ENCODE measurements at regions not wholly inside any gene's neighbourhood (a gene's known extent, or its start where the extent isn't known, plus 50 kb on each side); places are given as distances from the start of the nearest gene placed in this dataset.

- WGBS, 2 experiments, result 49 to 53% methylated on average over 9 to 10 of the region's 10 CpGs
- no peaks in the 10 kb centered on the region for H3K27me3 ChIP-seq (ENCODE audit: control insufficient read depth, insufficient read depth, low read length, poor library complexity, severe bottlenecking)
- H3K4me3 ChIP-seq (ENCODE audit: insufficient read depth, low read depth, low read length), result no peak overlapping the region
These were observed 158.1 kb downstream of the AEBP2 start for GRCh38 chr12:19597167-19598026.

GRCh38 chr12:19605720-19606119 lies 166.4 kb downstream of the AEBP2 start:
- Histone ChIP-seq H3K9me3 (ENCODE audit: control insufficient read depth, low read length) (no peaks in the 10 kb centered on the region), H3K4me1 (ENCODE audit: control insufficient read depth, insufficient read depth, low read length) (peaks cover 5% of the 10 kb centered on the region), H3K4me3 (ENCODE audit: insufficient read depth, low read depth, low read length) (no peak overlapping the region), H3K27ac (ENCODE audit: insufficient read depth, low read depth, low read length, poor library complexity, severe bottlenecking) (no peak overlapping the region), H3K27me3 (ENCODE audit: control insufficient read depth, insufficient read depth, low read length, poor library complexity, severe bottlenecking) (no peaks in the 10 kb centered on the region), H3K36me3 (ENCODE audit: control insufficient read depth, insufficient read depth, low read length) (no peaks in the 10 kb centered on the region)
- WGBS, 2 experiments, result 94 to 96% methylated on average over 7 of the region's 7 CpGs

More at GRCh38 chr12:19597167-19598026, 158.1 kb downstream of the AEBP2 start:
- peaks cover 12% of the 10 kb centered on the region for H3K4me1 ChIP-seq (ENCODE audit: control insufficient read depth, insufficient read depth, low read length)
- H3K27ac ChIP-seq (ENCODE audit: insufficient read depth, low read depth, low read length, poor library complexity, severe bottlenecking), result no peak overlapping the region
- H3K9me3 ChIP-seq (ENCODE audit: control insufficient read depth, low read length), result no peaks in the 10 kb centered on the region
- H3K36me3 ChIP-seq (ENCODE audit: control insufficient read depth, insufficient read depth, low read length), result no peaks in the 10 kb centered on the region

GRCh38 chr12:19608039-19608438 lies 168.7 kb downstream of the AEBP2 start:
- WGBS, 2 experiments, result no CpG with 5 or more reads among the region's 1 CpG
- Histone ChIP-seq H3K27ac (ENCODE audit: insufficient read depth, low read depth, low read length, poor library complexity, severe bottlenecking) (no peak overlapping the region), H3K4me3 (ENCODE audit: insufficient read depth, low read depth, low read length) (no peak overlapping the region), H3K4me1 (ENCODE audit: control insufficient read depth, insufficient read depth, low read length) (no peaks in the 10 kb centered on the region), H3K9me3 (ENCODE audit: control insufficient read depth, low read length) (no peaks in the 10 kb centered on the region), H3K36me3 (ENCODE audit: control insufficient read depth, insufficient read depth, low read length) (no peaks in the 10 kb centered on the region), H3K27me3 (ENCODE audit: control insufficient read depth, insufficient read depth, low read length, poor library complexity, severe bottlenecking) (no peaks in the 10 kb centered on the region)

GRCh38 chr12:19613051-19613535 lies 173.8 kb downstream of the AEBP2 start:
- no peaks in the 10 kb centered on the region for H3K4me1 ChIP-seq (ENCODE audit: control insufficient read depth, insufficient read depth, low read length)
- 97 to 98% methylated on average over 6 of the region's 6 CpGs for WGBS, 2 experiments

GRCh38 chr12:19614601-19615383 lies 175.5 kb downstream of the AEBP2 start:
- Histone ChIP-seq H3K36me3 (ENCODE audit: control insufficient read depth, insufficient read depth, low read length) (no peaks in the 10 kb centered on the region), H3K9me3 (ENCODE audit: control insufficient read depth, low read length) (no peaks in the 10 kb centered on the region), H3K4me3 (ENCODE audit: insufficient read depth, low read depth, low read length) (no peak overlapping the region), H3K4me1 (ENCODE audit: control insufficient read depth, insufficient read depth, low read length) (no peaks in the 10 kb centered on the region), H3K27ac (ENCODE audit: insufficient read depth, low read depth, low read length, poor library complexity, severe bottlenecking) (no peak overlapping the region), H3K27me3 (ENCODE audit: control insufficient read depth, insufficient read depth, low read length, poor library complexity, severe bottlenecking) (no peaks in the 10 kb centered on the region)
- 75 to 81% methylated on average over 4 of the region's 6 CpGs for WGBS, 2 experiments

More at GRCh38 chr12:19613051-19613535, 173.8 kb downstream of the AEBP2 start:
- H3K9me3 ChIP-seq (ENCODE audit: control insufficient read depth, low read length), result no peaks in the 10 kb centered on the region
- no peak overlapping the region for H3K4me3 ChIP-seq (ENCODE audit: insufficient read depth, low read depth, low read length)
- H3K36me3 ChIP-seq (ENCODE audit: control insufficient read depth, insufficient read depth, low read length), result no peaks in the 10 kb centered on the region
- no peaks in the 10 kb centered on the region for H3K27me3 ChIP-seq (ENCODE audit: control insufficient read depth, insufficient read depth, low read length, poor library complexity, severe bottlenecking)
- no peak overlapping the region for H3K27ac ChIP-seq (ENCODE audit: insufficient read depth, low read depth, low read length, poor library complexity, severe bottlenecking)

- no peaks in the 10 kb centered on the region for H3K4me1 ChIP-seq (ENCODE audit: control insufficient read depth, insufficient read depth, low read length)
These were observed 176.1 kb downstream of the AEBP2 start for GRCh38 chr12:19615384-19615725.

GRCh38 chr12:19616781-19617180 lies 177.5 kb downstream of the AEBP2 start:
- H3K36me3 ChIP-seq (ENCODE audit: control insufficient read depth, insufficient read depth, low read length), result no peaks in the 10 kb centered on the region
- 95% methylated on average over 15 of the region's 15 CpGs for WGBS, 2 experiments
- no peaks in the 10 kb centered on the region for H3K27me3 ChIP-seq (ENCODE audit: control insufficient read depth, insufficient read depth, low read length, poor library complexity, severe bottlenecking)
- H3K9me3 ChIP-seq (ENCODE audit: control insufficient read depth, low read length), result no peaks in the 10 kb centered on the region
- no peak overlapping the region for H3K4me3 ChIP-seq (ENCODE audit: insufficient read depth, low read depth, low read length)
- no peak overlapping the region for H3K27ac ChIP-seq (ENCODE audit: insufficient read depth, low read depth, low read length, poor library complexity, severe bottlenecking)
- no peaks in the 10 kb centered on the region for H3K4me1 ChIP-seq (ENCODE audit: control insufficient read depth, insufficient read depth, low read length)

More at GRCh38 chr12:19615384-19615725, 176.1 kb downstream of the AEBP2 start:
- no peak overlapping the region for H3K4me3 ChIP-seq (ENCODE audit: insufficient read depth, low read depth, low read length)
- no peaks in the 10 kb centered on the region for H3K9me3 ChIP-seq (ENCODE audit: control insufficient read depth, low read length)
- H3K36me3 ChIP-seq (ENCODE audit: control insufficient read depth, insufficient read depth, low read length), result no peaks in the 10 kb centered on the region
- H3K27ac ChIP-seq (ENCODE audit: insufficient read depth, low read depth, low read length, poor library complexity, severe bottlenecking), result no peak overlapping the region
- no peaks in the 10 kb centered on the region for H3K27me3 ChIP-seq (ENCODE audit: control insufficient read depth, insufficient read depth, low read length, poor library complexity, severe bottlenecking)

- Histone ChIP-seq H3K27me3 (ENCODE audit: control insufficient read depth, insufficient read depth, low read length, poor library complexity, severe bottlenecking) (no peaks in the 10 kb centered on the region), H3K4me3 (ENCODE audit: insufficient read depth, low read depth, low read length) (no peak overlapping the region), H3K27ac (ENCODE audit: insufficient read depth, low read depth, low read length, poor library complexity, severe bottlenecking) (no peak overlapping the region), H3K9me3 (ENCODE audit: control insufficient read depth, low read length) (no peaks in the 10 kb centered on the region), H3K36me3 (ENCODE audit: control insufficient read depth, insufficient read depth, low read length) (no peaks in the 10 kb centered on the region), H3K4me1 (ENCODE audit: control insufficient read depth, insufficient read depth, low read length) (no peaks in the 10 kb centered on the region)
- WGBS, 2 experiments, result 94 to 95% methylated on average over 7 of the region's 7 CpGs
These were observed 180.9 kb downstream of the AEBP2 start for GRCh38 chr12:19620222-19620621.

GRCh38 chr12:19623751-19624399 lies 184.6 kb downstream of the AEBP2 start:
- H3K4me3 ChIP-seq (ENCODE audit: insufficient read depth, low read depth, low read length), result no peak overlapping the region
- H3K4me1 ChIP-seq (ENCODE audit: control insufficient read depth, insufficient read depth, low read length), result no peaks in the 10 kb centered on the region
- H3K36me3 ChIP-seq (ENCODE audit: control insufficient read depth, insufficient read depth, low read length), result no peaks in the 10 kb centered on the region
- 94 to 96% methylated on average over 8 to 9 of the region's 9 CpGs for WGBS, 2 experiments
- no peak overlapping the region for H3K27ac ChIP-seq (ENCODE audit: insufficient read depth, low read depth, low read length, poor library complexity, severe bottlenecking)
- no peaks in the 10 kb centered on the region for H3K27me3 ChIP-seq (ENCODE audit: control insufficient read depth, insufficient read depth, low read length, poor library complexity, severe bottlenecking)
- H3K9me3 ChIP-seq (ENCODE audit: control insufficient read depth, low read length), result no peaks in the 10 kb centered on the region

- no peaks in the 10 kb centered on the region for H3K36me3 ChIP-seq (ENCODE audit: control insufficient read depth, insufficient read depth, low read length)
These were observed 185.2 kb downstream of the AEBP2 start for GRCh38 chr12:19624491-19624890.

More at GRCh38 chr12:19624491-19624890, 185.2 kb downstream of the AEBP2 start:
- Histone ChIP-seq H3K4me3 (ENCODE audit: insufficient read depth, low read depth, low read length) (no peak overlapping the region), H3K9me3 (ENCODE audit: control insufficient read depth, low read length) (no peaks in the 10 kb centered on the region), H3K27me3 (ENCODE audit: control insufficient read depth, insufficient read depth, low read length, poor library complexity, severe bottlenecking) (no peaks in the 10 kb centered on the region), H3K27ac (ENCODE audit: insufficient read depth, low read depth, low read length, poor library complexity, severe bottlenecking) (no peak overlapping the region), H3K4me1 (ENCODE audit: control insufficient read depth, insufficient read depth, low read length) (no peaks in the 10 kb centered on the region)
- 84 to 88% methylated on average over 6 of the region's 6 CpGs for WGBS, 2 experiments
